ENCODE measurements at regions not wholly inside any gene's neighbourhood (a gene's known extent, or its start where the extent isn't known, plus 50 kb on each side); places are given as distances from the start of the nearest gene placed in this dataset.

GRCh38 chr10:129033340-129033739 lies 433.7 kb upstream of the MGMT start:
- no peak for DNase-seq

GRCh38 chr10:129033790-129034272 lies 433.2 kb upstream of the MGMT start:
- DNase-seq: no peak

- no peak for DNase-seq
Measured at GRCh38 chr10:129035052-129035827, 431.8 kb upstream of the MGMT start.

- DNase-seq: no peak
Measured at GRCh38 chr10:129038522-129038921, 428.5 kb upstream of the MGMT start.

GRCh38 chr10:129039406-129040370 lies 427.4 kb upstream of the MGMT start:
- DNase-seq: no peak

- no peak for DNase-seq
Measured at GRCh38 chr10:129040377-129040776, 426.7 kb upstream of the MGMT start.

GRCh38 chr10:129041916-129042315 lies 425.1 kb upstream of the MGMT start:
- DNase-seq: no peak

- no peak for DNase-seq
Measured at GRCh38 chr10:129042776-129043595, 424.1 kb upstream of the MGMT start.

- no peak for DNase-seq
Measured at GRCh38 chr10:129043691-129044090, 423.4 kb upstream of the MGMT start.

- DNase-seq: no peak
Measured at GRCh38 chr10:129045599-129045998, 421.4 kb upstream of the MGMT start.

GRCh38 chr10:129046065-129046681 lies 420.9 kb upstream of the MGMT start:
- no peak for DNase-seq

GRCh38 chr10:129046962-129047361 lies 420.1 kb upstream of the MGMT start:
- no peak for DNase-seq

- no peak for DNase-seq
Measured at GRCh38 chr10:129047600-129047999, 419.4 kb upstream of the MGMT start.

- DNase-seq: no peak
Measured at GRCh38 chr10:129048513-129048912, 418.5 kb upstream of the MGMT start.

GRCh38 chr10:129049501-129049900 lies 417.5 kb upstream of the MGMT start:
- DNase-seq: no peak

GRCh38 chr10:129055225-129055624 lies 411.8 kb upstream of the MGMT start:
- no peak for DNase-seq

- no peak for DNase-seq
Measured at GRCh38 chr10:129055986-129056385, 411.1 kb upstream of the MGMT start.

- no peak for DNase-seq
Measured at GRCh38 chr10:129056734-129057689, 410.0 kb upstream of the MGMT start.

- DNase-seq: no peak
Measured at GRCh38 chr10:129057856-129058663, 409.0 kb upstream of the MGMT start.

GRCh38 chr10:129058664-129059155 lies 408.3 kb upstream of the MGMT start:
- no peak for DNase-seq
